HL-60 (cell line): ENCODE measurements at regions not wholly inside any gene's neighbourhood (a gene's known extent, or its start where the extent isn't known, plus 50 kb on each side); places are given as distances from the start of the nearest gene placed in this dataset.

Source experiments
- CTCF ChIP-seq: IDR thresholded peaks from one replicate; pipeline ENCODE4 v1.5.1; 2011; ENCODE audit warnings: low read length, control low read depth, inconsistent platforms; ENCODE audit not compliant: insufficient read depth
- POLR2AphosphoS5 ChIP-seq: IDR thresholded peaks from 2 replicates; pipeline ENCODE4 v1.6.1; 2012; ENCODE audit warnings: low read depth

GRCh38 chr13:73984949-73985691 is 149.1 kb downstream of the KLF12 start:
- TF ChIP-seq CTCF (no peak), POLR2AphosphoS5 (no peak)
